DMS53 treated with DMSO at 0.1 percent for 48 hours (cell line): ENCODE measurements at regions not wholly inside any gene's neighbourhood (a gene's known extent, or its start where the extent isn't known, plus 50 kb on each side); places are given as distances from the start of the nearest gene placed in this dataset.
A peak's percentile ranks its signal among the peaks of the same experiment; 100 is the strongest.

Source experiments
- DNase-seq: peaks from one replicate; lab custom pipeline; 2025; ENCODE audit not compliant: unreplicated experiment; lab: John Stamatoyannopoulos, UW

DNA sequence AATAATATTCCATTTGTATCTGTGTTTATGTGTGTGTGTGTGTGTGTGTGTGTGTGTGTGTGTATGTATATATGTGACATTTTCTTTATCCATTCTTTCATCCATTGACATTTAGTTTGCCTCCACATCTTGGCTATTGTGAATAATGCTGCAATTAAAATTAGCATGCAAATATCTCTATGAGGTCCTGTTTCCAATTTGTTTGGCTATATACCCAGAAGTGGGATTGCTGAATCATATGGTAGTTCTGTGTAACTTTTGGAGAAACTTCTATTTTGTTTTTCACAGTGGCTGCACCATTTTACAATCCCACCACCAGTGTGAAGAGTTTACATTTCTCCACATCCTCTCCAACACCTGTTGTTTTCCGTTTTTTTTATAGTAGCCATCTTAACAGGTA is 53.1 kb downstream of the CH25H start:
- no peak for DNase-seq

DNA sequence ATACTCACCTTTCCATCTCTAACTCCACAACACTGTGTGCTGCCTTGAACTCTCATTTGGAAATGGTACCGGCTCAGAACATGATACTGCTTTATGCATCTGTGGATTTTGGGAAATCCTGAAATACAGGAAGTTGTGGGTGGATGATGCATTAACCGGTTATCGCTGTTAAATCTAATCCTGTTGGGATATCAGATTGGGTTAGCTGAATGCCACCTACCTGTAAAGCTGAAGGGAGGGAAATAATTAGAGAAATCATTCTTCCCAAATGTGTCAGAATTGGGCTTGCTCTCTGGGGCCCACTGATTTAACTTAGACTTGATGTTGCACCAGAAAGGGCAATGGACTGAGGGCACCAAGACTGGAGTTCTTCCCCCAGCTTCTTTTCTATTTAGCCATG is 54.0 kb downstream of the CH25H start:
- DNase-seq, result no peak

DNA sequence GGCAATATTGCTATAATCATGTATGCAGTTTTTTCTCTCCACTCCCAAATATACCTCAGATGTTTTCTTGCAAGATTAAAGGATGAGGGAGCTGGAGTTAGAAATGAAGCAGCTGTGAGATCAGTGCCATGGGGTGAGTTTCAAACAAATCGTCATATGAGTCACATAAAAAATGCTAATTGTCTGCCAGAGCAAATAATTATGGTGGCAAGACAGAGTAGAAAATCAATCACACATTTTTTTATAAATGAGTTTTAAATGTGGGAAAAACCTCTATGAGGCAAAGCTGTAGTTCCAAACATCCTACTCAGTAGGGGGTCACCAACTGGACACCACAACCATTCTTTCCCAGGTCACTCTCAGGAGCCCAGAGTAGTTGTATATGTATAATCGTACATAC is 55.3 kb downstream of the CH25H start:
- no peak for DNase-seq

DNA sequence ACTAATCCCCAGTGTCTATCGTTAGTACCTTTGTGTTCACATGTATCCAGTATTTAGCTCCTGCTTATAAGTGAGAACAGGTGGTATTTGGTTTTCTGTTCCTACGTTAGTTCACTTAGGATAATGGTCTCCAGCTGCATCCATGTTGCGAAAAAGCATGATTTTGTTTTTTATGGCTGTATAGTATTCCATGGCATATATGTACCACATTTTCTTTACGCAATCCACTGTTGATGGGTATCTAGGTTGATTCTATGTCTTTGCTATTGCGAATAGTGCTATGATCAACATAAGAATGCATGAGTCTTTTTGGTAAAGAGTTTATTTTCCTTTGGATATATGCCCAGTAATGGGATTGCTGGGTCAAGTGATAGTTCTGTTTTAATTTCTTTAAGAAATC is 59.1 kb downstream of the CH25H start:
- DNase-seq, result no peak

DNA sequence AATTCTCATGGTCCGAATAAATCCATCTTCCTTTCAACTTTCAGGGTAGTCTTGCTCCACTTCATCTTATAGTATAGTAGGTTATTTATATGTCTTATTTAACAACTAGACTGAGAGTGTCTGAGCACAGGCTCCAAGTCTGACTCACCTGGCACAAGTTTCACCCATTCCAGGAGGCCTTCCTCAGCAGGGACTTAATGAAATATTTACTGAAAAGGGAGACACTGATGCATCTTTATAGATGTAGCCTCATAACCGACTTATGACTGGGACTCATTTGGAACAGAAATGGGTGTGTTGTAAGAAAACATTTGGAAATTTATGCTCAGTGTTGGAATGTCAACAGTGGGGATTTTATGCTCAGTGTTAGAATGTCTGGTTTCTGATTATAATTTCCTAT is 59.9 kb downstream of the CH25H start:
- DNase-seq, result no peak

DNA sequence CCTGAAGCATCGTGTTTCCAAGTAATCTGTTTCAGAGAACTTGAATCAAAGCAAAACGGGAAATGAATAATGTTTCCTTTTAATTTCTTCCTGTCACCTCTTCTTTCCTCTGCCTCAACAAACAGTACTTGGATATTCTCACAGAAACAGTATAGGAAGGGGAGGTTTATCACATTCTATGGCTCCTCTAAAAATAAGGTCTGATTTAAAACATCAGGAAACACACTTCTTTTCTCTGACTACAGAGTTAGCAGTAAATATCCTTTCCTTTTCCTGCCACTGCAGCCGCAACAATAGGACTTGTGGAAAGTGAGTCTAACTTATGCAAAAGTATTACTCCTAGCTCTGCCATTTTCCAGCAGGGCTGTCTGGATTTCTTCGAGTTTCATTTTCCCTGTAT is 62.3 kb downstream of the CH25H start:
- DNase-seq, result no peak

DNA sequence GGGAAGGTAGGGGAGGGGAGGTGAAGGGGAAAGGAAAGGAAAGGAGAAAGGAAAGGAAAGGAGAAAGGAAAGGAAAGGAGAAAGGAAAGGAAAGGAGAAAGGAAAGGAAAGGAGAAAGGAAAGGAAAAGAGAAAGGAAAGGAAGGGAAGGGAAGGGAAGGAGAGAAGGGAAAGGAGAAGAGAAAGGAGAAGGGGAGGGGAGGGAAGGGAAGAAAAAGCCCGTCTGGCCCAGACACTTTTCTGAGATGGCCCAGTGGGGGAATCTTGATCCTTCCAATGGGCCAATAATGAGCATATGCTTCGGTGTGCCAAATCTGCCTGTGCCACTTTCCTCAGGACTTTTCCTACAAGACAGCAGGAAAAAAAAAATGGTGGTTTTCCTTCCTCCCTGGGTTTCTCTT is 64.5 kb downstream of the CH25H start:
- DNase-seq, result no peak

DNA sequence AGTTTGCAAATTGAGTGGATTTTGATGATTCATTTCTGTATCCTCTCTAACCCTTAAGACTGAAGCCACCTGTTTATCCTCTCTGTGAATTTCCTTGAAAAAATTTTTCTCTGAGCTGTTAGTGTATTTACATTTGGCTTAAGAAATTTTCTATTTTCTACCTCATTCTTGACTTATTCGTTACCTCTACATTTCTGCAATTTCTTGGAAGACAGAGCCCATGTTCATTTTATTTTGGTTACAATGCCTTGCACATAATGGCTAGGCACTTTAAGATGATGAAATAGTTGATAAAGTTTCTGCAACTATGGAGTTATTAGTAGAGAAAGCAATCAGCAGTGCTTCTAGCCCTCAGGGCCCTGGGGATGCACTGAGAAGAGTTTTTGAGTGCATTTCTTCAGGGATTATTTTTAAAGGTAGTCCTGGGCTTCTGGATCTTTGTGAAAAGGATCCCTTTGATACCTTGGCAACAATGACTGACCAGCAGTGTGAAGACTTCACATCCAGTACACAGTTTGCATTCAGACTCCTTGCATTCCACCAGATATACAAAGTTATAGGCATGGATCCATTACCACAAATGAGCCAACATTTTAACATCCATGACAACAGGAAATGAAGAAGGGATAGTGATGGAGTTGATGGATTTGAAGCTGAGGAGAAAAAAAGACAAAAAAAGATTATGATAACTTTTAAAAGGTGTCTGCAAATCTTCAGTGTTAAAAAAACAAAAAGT is 68.2 kb downstream of the CH25H start:
- no peak for DNase-seq

DNA sequence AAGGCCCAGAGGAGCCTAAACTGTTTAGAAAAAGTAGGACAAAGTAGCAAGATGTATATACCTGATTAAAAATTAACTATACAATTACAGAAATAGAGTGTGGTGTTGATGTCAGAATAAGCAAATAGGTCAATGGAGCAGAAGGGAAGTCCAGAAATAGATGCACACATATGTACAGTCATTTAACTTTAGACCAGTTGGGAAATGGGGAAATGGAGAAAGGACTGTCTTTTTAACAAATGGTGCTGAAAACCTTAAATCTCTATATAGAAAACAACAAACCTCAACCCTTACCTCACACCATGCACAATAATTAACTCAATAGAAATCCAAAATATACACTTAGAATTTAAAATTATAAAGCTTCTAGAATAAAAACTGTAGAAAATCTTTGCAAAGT is 72.2 kb downstream of the CH25H start:
- DNase-seq, result no peak

DNA sequence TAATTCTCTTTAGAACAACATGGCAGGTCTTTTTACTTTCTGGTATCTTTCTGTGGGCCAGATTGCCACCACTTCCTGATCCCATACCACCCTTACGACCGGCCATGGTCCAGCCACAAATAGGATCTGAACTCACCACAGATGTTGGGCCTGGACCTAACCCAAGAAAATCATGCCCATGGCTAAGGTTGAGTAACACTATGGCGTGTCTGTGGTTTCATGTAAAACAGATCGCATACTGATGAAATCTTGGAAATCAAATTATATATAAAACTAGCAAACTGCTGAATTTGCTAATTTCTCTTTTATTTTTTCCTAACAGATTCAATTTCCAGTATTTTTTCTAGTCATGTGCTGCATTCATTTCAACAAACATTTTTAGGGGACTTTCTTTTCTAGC is 77.2 kb downstream of the CH25H start:
- DNase-seq, result no peak

DNA sequence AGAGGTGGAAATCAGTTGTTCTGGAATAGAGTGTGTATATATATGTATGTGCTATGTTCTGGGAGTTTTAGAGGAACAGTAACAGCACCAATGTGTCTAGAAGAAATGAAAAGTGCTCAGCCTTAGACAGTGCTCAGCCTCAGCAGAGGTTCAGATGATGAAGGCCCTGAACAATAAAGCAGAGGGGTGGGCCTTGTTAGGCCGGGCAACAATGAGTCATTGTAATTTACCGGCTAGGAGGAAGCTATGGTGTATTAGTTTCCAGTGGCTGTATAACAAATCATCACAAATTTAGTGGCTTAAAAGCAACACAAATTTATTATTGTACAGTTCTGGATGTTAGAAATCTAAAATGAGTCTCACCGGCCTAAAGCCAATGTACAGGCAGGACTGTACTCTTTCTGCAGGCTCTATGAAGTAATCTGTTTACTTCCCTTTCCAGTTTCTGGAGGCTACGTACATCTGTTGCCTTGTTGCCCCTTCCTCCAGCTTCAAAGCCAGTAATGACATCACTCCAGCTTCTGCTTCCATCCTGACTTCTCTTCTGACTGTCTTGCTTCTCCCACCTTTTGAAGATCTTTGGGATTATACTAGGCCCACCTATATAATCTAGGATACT is 84.6 kb downstream of the CH25H start:
- DNase-seq, result no peak

DNA sequence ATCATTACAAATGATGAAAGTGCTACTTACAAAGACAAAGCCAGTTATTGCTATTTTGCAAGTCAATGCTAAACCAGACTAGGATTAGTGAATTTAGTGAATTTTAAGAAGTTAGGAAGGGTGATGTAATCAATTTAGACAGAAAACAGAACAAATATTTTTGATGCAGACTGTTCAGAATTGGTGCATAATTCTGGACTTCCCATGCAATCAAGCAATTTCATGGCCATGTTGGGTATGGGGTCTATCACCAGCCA is 85.4 kb downstream of the CH25H start:
- no peak for DNase-seq

DNA sequence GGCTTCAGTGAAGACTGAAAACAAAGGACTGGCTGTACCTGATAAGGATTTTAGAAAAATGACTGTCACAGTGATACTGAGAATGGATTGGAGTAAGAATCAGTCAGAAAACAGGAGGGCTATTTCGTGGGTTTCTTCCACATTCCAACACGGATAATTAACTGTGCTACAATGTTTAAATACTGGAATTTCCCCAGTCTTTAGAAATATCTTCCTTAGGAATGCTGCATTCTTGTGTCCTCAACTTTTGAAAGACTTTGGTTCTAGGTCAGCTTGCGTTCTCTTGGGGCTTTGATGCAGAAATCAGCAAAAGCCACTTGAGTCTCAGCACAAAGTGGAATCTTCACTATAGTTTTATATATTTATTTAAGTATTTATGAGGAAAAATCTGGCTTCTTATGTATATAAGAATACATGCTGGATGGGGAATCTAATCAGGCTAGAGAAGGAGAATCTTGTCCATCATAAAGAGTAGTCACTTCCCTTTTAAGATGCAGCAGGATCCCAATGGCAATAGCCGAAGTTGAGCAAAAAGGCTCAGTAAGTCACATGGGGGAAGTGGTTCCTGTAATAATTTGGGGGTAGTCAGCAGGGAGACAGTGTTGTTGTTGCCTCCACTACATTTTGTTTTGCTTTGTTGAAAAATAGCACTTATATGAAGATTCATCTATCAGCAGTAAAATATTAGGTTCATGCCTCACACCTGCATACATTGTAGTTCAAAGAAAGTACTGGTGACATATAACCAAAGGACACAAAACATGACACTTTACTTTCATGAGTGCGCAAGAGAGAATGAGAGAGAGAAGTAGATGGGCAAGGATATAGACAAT is 86.0 kb downstream of the CH25H start:
- no peak for DNase-seq

DNA sequence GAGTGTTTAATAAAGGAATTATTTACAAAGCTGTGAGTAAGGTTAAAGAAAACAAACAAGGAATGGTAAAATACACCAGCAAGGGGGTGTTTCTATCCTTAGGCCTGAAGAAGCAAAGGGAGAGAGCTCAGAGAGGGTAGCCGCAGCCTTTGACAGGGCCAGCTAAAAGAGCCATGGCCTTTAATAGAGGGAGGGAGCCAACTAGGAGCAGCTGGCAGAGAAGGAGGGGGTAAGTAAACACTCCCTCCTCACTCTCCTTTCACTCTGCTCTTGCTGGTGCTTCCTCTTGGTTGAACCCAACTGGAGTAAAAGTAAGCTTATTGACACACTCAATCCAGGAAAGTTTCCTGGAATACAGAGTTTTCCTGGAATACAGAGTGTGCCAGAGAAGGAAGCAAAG is 87.5 kb downstream of the CH25H start:
- peak; percentile 60 for DNase-seq

DNA sequence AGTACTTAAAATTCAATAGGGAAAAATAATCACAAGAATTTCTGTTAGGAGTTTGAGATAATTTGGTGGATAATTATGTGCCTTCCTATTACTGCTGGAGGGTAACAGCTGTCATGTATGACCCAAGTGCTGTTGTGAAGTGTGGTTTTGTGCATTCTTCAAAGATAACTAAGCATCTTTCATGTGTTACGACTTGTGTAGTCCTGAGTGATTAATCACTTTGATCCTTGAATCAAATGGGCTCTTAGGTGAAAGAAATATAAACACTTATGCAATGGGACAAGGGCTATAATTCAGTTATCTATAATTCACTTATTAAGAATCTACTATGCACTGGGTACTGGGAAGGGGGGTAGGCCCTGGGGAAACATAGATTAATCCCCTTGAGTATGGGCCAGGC is 89.0 kb downstream of the CH25H start:
- no peak for DNase-seq

DNA sequence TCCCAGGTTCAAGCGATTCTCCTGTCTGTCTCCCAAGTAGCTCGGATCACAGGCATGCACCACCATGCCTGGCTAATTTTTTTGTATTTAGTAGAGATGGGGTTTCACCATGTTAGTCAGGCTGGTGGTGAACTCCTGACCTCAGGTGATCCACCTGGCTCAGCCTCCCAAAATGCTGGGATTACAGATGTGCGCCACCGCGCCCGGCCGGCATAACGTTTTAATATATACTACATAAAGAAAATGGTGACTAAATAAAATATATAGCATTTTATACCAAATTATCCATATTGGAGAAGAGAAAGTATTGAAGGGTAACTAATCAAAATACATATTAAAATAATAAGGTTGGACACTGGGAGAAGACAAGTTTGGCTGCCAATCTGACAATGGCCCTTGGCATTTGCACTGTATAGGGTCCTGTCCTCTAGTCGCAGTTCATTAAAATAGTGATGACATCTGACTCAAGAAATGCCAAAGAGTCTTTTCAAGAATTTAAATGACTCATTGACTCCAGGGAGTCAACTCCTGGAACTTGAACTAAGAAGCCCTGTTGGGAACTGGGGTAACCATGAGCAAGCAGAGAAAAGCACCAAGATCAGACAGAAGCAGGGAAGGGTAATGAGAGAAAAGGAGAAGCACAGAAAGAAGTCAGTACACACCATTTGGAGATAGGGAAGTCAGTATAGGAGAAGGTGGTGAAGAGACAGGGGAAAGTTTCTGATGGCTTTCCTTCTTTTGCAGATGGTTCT is 91.1 kb downstream of the CH25H start:
- DNase-seq, result no peak

DNA sequence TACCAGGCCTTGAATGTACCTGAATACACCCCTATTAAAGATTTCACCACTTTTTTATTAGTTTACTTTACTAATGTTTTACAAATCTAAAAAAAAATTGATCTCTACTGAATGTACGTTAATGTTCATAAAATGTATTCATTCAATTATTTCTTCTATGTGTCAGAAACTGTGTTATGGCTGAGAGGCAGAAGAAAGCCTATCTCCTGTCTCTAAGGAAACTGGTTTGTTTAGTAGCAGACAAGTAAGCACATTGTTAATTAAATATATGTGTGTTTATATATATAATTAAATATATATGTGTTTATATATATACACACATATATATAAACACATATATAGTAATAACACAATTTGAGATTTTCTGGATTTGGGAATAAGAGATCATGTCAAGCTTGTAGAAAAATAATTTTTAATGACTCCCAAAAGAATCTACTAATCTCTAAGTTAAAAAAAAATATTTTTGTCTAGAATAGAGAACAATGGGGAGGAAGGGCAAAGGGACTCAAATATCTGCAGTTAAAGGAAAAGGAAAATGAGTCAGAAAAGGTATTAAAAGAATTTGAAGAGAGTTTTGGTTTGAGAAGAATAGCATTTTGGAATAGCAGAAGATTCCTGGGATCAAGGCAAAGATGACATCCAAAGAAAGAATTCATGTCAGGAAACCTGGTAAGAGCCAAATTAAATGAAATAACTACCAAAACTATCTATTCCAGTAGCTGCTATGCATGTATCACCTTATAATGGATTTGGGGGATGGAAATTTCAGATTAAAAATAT is 92.1 kb downstream of the CH25H start:
- DNase-seq, result no peak

DNA sequence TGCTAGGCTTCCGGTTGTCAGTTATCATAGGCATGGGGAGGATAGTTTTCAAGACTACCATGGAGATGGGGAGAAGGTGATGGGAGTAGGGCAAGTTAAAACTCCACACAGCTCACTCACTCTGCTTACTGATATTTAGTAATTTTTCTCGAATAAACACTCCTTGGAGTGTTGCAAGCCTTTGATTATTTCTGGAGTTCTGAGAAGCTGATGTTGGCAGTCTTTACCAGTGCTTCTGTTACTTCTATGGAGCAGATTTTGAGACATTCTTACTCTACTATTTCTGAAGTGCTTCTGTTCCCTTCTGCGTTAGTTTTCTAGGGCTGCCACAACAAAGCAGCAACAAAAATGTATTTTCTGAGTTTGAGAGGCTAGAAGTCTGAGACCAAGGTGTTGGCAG is 104.4 kb downstream of the CH25H start:
- DNase-seq, result no peak

DNA sequence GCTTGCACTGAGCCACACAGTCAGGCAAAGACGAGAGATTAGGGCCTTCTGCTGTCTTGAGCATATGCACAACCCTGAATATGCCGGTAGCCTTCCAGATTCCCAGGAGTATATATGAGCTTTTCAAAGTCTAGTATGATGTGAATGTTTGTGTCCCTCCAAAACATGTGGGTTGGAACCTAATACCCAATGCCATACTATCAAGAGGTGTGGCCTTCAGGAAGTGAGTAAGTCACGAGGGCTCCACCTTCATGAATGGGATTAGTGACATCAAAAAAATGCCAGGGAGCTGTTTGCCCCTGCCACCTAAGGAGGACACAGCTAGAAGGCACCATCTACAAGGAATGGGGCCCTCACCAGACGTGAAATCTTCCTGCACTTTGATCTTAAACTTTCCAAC is 105.2 kb downstream of the CH25H start:
- DNase-seq, result no peak

DNA sequence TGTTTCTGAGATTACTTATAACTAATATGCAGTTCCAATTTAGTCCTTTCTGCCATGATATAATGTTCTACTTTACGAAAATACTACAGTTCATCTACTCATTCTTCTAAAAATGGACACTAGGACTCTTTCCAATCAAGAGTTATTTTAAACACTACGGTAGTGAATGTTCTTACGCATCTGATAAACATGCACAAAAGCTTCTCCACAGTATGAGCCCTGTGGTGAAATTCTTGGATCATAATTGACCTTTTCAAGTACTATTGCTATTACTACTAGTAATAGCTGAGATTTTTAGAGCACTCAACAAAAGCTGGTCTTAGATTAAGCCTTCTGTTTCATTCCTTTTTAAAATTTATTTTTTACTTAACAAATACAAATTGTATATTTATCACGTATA is 106.4 kb downstream of the CH25H start:
- no peak for DNase-seq

DNA sequence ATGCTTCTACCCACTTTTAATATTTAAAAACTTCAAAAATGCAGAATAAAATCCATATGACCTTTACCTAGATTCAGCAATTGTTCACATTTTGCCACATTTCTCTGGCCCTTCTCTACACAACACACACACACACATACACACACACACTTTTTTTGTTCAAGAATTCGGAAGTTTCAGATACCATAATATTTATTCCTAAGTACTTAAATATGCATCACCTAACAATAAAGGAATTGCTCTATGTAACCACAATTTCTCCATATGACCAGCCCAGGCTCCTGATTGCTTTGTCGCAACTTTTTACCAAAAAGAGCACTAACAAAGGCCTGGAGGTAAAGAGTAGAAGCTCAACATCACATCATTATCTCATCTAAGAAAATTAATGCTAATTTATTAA is 106.6 kb downstream of the FAS start:
- no peak for DNase-seq
